ENCODE measurements at regions not wholly inside any gene's neighbourhood (a gene's known extent, or its start where the extent isn't known, plus 50 kb on each side); places are given as distances from the start of the nearest gene placed in this dataset.

DNA sequence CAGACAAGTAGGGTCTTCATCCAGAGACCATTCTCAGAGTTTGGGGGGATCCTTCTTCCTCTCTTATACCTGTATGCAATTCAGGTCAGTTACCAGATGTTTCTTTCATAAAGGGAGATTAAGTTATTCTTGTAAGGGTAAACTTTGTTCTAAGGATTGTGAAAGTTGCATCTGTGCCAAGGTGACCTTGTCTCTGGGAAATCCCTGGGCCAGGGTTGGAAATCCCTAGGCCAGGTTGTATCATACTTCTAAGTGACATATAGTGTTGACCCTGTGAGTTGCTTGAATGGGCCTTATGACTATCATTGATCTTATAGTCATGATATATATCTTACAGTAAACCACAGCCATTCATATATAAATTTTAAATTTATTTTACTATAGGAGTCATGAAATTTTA, 436.9 kb downstream of the RMST start:
- H3K4me3 ChIP-seq (ENCODE audit: insufficient read depth, low read depth, low read length, poor library complexity, severe bottlenecking), result no peak overlapping the region
- no peaks in the 10 kb centered on the region for H3K4me1 ChIP-seq (ENCODE audit: control insufficient read depth, insufficient read depth, low read length, poor library complexity, severe bottlenecking)
- no peaks in the 10 kb centered on the region for H3K9me3 ChIP-seq (ENCODE audit: control insufficient read depth, low read length)
- no peak overlapping the region for H3K27ac ChIP-seq (ENCODE audit: insufficient read depth, low read length, poor library complexity, severe bottlenecking)
- H3K36me3 ChIP-seq (ENCODE audit: control insufficient read depth, insufficient read depth, low read length), result no peaks in the 10 kb centered on the region
- no peaks in the 10 kb centered on the region for H3K27me3 ChIP-seq (replicated peaks; ENCODE audit: control insufficient read depth, insufficient read depth, low read length, poor library complexity, severe bottlenecking)
- DNase-seq, result no peak

DNA sequence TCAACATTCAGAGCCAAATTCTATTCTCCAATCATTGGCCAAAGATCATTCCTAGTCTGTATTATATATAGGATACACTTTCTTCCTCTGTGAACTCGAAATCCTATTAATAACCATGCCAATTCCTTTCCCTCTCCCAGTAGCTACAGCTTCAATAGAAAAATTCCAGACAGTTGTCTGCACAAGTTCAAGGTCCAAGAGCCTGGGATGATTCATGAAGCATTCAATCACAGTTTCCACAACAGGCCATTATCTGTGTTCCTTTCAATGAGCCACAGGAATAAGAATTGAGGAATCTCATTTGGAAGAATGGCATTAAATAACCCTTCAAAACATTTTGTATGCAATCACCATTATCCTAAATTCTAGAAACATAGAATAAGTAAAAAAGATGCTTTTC, 437.4 kb downstream of the RMST start:
- Histone ChIP-seq H3K27me3 (replicated peaks; ENCODE audit: control insufficient read depth, insufficient read depth, low read length, poor library complexity, severe bottlenecking) (no peaks in the 10 kb centered on the region), H3K4me3 (ENCODE audit: insufficient read depth, low read depth, low read length, poor library complexity, severe bottlenecking) (no peak overlapping the region), H3K4me1 (ENCODE audit: control insufficient read depth, insufficient read depth, low read length, poor library complexity, severe bottlenecking) (no peaks in the 10 kb centered on the region), H3K9me3 (ENCODE audit: control insufficient read depth, low read length) (no peaks in the 10 kb centered on the region), H3K27ac (ENCODE audit: insufficient read depth, low read length, poor library complexity, severe bottlenecking) (no peak overlapping the region), H3K36me3 (ENCODE audit: control insufficient read depth, insufficient read depth, low read length) (no peaks in the 10 kb centered on the region)
- DNase-seq, result no peak

DNA sequence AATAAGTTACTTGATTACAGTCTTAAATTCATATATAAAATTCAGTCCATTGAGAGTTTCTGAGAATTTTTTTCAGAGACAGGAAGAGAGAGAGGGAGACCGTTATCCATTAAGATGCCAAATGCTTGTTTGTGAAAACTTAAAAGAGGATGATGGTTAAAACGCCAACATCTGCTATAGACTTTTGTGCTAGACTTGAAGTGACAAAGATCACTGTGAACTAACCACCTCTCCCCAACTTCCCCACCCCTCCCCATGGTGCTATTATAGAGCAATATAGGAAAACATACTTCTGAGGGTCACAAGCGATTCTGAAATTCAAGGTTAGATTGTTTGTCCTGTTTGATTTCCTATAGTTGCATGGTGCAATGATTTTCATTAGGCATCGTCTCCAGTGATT, 440.8 kb downstream of the RMST start:
- Histone ChIP-seq H3K36me3 (ENCODE audit: control insufficient read depth, insufficient read depth, low read length) (no peaks in the 10 kb centered on the region), H3K27me3 (replicated peaks; ENCODE audit: control insufficient read depth, insufficient read depth, low read length, poor library complexity, severe bottlenecking) (no peaks in the 10 kb centered on the region), H3K4me1 (ENCODE audit: control insufficient read depth, insufficient read depth, low read length, poor library complexity, severe bottlenecking) (no peaks in the 10 kb centered on the region), H3K27ac (ENCODE audit: insufficient read depth, low read length, poor library complexity, severe bottlenecking) (no peak overlapping the region), H3K9me3 (ENCODE audit: control insufficient read depth, low read length) (no peaks in the 10 kb centered on the region), H3K4me3 (ENCODE audit: insufficient read depth, low read depth, low read length, poor library complexity, severe bottlenecking) (no peak overlapping the region)
- no peak for DNase-seq

DNA sequence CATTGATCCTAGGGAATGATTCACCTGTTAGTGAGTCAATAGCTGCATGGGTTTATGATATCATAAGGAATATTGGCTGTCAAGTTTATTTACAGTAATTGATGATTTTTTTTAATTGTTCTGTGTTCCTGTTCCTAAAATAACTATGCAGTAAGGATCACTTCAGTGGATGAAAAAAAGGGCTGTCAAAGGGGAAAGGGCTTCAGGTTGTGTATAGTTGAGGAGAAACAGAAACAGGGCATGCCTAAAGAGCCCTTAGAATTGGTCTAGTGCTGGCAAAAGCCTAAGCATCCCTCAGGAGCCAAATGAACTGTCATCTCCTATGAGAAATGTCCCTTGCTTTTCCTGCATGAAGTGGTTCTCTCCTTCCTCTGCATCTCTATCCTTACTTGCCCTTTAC, 444.9 kb downstream of the RMST start:
- no peak overlapping the region for H3K27ac ChIP-seq (ENCODE audit: insufficient read depth, low read length, poor library complexity, severe bottlenecking)
- H3K9me3 ChIP-seq (ENCODE audit: control insufficient read depth, low read length), result no peaks in the 10 kb centered on the region
- H3K27me3 ChIP-seq (replicated peaks; ENCODE audit: control insufficient read depth, insufficient read depth, low read length, poor library complexity, severe bottlenecking), result no peaks in the 10 kb centered on the region
- H3K36me3 ChIP-seq (ENCODE audit: control insufficient read depth, insufficient read depth, low read length), result no peaks in the 10 kb centered on the region
- DNase-seq, result no peak
- H3K4me1 ChIP-seq (ENCODE audit: control insufficient read depth, insufficient read depth, low read length, poor library complexity, severe bottlenecking), result no peaks in the 10 kb centered on the region
- no peak overlapping the region for H3K4me3 ChIP-seq (ENCODE audit: insufficient read depth, low read depth, low read length, poor library complexity, severe bottlenecking)

DNA sequence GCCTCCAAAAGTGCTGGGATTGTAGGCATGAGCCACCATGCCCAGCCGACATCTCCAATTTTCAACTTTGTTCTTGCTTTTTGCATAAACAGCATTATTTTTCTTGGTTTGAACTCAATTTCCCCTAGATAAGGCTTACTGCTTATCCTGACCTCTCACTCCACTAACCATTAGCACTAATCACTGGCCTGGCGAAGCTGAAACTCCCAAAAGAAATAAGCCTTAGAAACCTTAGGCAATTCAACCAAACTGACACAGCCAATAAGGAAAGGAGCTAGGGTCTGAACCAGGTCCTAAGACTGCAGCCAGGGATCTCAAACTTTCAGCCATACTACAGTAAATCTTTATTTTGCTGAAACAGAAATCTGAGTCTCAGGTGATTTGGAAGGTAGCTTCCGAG, 448.0 kb downstream of the RMST start:
- no peaks in the 10 kb centered on the region for H3K4me1 ChIP-seq (ENCODE audit: control insufficient read depth, insufficient read depth, low read length, poor library complexity, severe bottlenecking)
- no peak overlapping the region for H3K27ac ChIP-seq (ENCODE audit: insufficient read depth, low read length, poor library complexity, severe bottlenecking)
- no peak overlapping the region for H3K4me3 ChIP-seq (ENCODE audit: insufficient read depth, low read depth, low read length, poor library complexity, severe bottlenecking)
- no peaks in the 10 kb centered on the region for H3K27me3 ChIP-seq (replicated peaks; ENCODE audit: control insufficient read depth, insufficient read depth, low read length, poor library complexity, severe bottlenecking)
- no peak for DNase-seq
- no peaks in the 10 kb centered on the region for H3K9me3 ChIP-seq (ENCODE audit: control insufficient read depth, low read length)
- H3K36me3 ChIP-seq (ENCODE audit: control insufficient read depth, insufficient read depth, low read length), result no peaks in the 10 kb centered on the region

DNA sequence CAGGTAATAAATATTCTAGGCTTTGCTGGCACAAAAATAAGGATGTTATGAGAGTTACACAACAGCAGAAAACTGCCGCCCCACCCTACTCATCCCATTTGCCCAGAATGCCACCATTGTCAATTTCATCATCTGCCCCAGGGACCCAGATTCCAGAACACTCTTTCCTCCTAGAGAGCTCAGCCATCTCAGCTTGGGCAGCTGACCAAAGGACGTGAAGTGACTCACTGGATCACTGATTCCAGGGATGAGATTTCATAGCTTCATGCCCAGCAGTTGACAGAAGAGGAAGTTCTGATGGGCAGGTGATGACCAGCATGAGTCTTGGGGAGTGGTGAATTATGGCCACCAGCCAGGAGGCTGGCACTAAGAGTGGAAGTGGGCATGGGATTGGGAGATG, 450.3 kb downstream of the RMST start:
- no peaks in the 10 kb centered on the region for H3K4me1 ChIP-seq (ENCODE audit: control insufficient read depth, insufficient read depth, low read length, poor library complexity, severe bottlenecking)
- no peak overlapping the region for H3K27ac ChIP-seq (ENCODE audit: insufficient read depth, low read length, poor library complexity, severe bottlenecking)
- H3K4me3 ChIP-seq (ENCODE audit: insufficient read depth, low read depth, low read length, poor library complexity, severe bottlenecking), result no peak overlapping the region
- no peaks in the 10 kb centered on the region for H3K9me3 ChIP-seq (ENCODE audit: control insufficient read depth, low read length)
- no peaks in the 10 kb centered on the region for H3K27me3 ChIP-seq (replicated peaks; ENCODE audit: control insufficient read depth, insufficient read depth, low read length, poor library complexity, severe bottlenecking)
- no peak for DNase-seq
- no peaks in the 10 kb centered on the region for H3K36me3 ChIP-seq (ENCODE audit: control insufficient read depth, insufficient read depth, low read length)

DNA sequence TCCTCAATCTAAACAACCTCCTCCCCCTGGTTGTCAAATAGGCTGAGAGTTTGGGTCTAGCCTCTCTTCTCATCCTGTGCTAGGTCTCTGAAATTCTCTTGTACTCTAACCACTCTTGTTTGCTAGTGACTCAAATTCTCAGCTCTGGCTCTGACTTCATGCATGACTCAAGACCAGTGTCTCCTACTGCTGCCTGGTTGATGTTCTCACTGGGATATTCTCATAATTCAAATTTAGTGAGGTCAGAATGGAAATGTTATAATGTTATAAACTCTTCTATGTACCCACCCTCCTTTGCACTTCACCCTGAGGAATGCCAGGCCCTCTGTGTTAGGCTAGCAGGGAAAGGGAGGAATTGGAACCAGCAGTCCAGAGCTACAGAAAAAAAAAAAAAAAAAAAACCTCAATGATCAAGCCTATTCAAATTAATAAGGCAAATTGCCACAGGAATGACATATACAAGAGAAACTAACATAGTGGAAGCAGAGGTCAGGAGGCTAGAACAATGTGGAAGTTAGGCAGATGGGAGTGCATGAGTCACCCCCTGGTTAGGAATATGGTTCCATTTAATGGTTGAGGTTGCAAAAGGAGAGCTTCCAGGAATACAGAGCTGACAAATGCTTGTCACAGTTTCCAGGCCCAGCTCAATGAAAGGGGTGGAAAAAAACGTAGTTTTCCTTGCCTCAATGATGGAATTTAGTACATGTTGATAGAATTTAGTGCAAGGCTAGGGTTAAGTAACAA, 459.5 kb downstream of the RMST start:
- DNase-seq, result no peak
- no peaks in the 10 kb centered on the region for H3K27me3 ChIP-seq (replicated peaks; ENCODE audit: control insufficient read depth, insufficient read depth, low read length, poor library complexity, severe bottlenecking)
- no peaks in the 10 kb centered on the region for H3K36me3 ChIP-seq (ENCODE audit: control insufficient read depth, insufficient read depth, low read length)
- no peaks in the 10 kb centered on the region for H3K9me3 ChIP-seq (ENCODE audit: control insufficient read depth, low read length)
- H3K4me3 ChIP-seq (ENCODE audit: insufficient read depth, low read depth, low read length, poor library complexity, severe bottlenecking), result no peak overlapping the region
- no peaks in the 10 kb centered on the region for H3K4me1 ChIP-seq (ENCODE audit: control insufficient read depth, insufficient read depth, low read length, poor library complexity, severe bottlenecking)
- no peak overlapping the region for H3K27ac ChIP-seq (ENCODE audit: insufficient read depth, low read length, poor library complexity, severe bottlenecking)

DNA sequence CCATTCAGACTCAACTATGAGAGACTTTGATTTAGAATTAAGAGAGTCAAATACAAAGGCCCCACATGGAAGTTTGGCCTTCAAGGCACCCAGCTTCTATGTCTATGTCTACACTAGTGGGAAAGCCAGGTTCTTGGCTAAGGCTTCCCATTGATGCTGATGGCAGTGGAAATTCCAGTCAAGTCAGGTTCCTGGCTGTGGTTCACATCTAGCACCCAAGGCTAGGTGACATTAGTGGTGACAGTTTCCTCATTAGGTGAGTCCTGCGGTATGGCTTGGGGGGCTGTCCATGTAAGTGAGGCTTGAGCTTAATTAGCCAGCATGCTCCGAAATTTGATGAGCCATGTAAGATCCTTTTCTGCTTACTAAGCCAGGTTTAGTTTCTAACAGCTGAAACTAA, 460.9 kb downstream of the RMST start:
- Histone ChIP-seq H3K27ac (ENCODE audit: insufficient read depth, low read length, poor library complexity, severe bottlenecking) (no peak overlapping the region), H3K36me3 (ENCODE audit: control insufficient read depth, insufficient read depth, low read length) (no peaks in the 10 kb centered on the region), H3K4me1 (ENCODE audit: control insufficient read depth, insufficient read depth, low read length, poor library complexity, severe bottlenecking) (no peaks in the 10 kb centered on the region), H3K9me3 (ENCODE audit: control insufficient read depth, low read length) (no peaks in the 10 kb centered on the region), H3K4me3 (ENCODE audit: insufficient read depth, low read depth, low read length, poor library complexity, severe bottlenecking) (no peak overlapping the region), H3K27me3 (replicated peaks; ENCODE audit: control insufficient read depth, insufficient read depth, low read length, poor library complexity, severe bottlenecking) (no peaks in the 10 kb centered on the region)
- no peak for DNase-seq

DNA sequence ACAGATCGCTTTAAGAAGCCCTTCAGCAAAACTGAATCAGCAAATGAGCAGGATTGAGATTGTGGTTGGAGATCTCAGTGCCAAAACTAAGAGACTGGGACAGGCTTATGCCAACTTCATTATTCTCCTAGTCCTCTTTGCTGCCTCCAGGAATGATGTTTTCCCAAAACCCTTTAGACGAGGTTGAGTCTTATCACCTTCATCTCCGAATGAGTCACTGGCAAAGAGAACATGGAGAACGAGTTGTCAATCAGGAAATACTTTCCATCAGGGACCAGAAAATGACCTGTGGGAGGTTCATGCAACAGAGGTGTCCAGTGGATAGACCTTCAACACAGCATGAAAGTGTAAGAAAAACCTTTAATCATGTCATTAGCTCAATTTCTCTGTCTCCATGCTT, 461.5 kb downstream of the RMST start:
- H3K27me3 ChIP-seq (replicated peaks; ENCODE audit: control insufficient read depth, insufficient read depth, low read length, poor library complexity, severe bottlenecking), result no peaks in the 10 kb centered on the region
- DNase-seq, result no peak
- H3K4me1 ChIP-seq (ENCODE audit: control insufficient read depth, insufficient read depth, low read length, poor library complexity, severe bottlenecking), result no peaks in the 10 kb centered on the region
- H3K36me3 ChIP-seq (ENCODE audit: control insufficient read depth, insufficient read depth, low read length), result no peaks in the 10 kb centered on the region
- H3K9me3 ChIP-seq (ENCODE audit: control insufficient read depth, low read length), result no peaks in the 10 kb centered on the region
- H3K27ac ChIP-seq (ENCODE audit: insufficient read depth, low read length, poor library complexity, severe bottlenecking), result no peak overlapping the region
- no peak overlapping the region for H3K4me3 ChIP-seq (ENCODE audit: insufficient read depth, low read depth, low read length, poor library complexity, severe bottlenecking)

DNA sequence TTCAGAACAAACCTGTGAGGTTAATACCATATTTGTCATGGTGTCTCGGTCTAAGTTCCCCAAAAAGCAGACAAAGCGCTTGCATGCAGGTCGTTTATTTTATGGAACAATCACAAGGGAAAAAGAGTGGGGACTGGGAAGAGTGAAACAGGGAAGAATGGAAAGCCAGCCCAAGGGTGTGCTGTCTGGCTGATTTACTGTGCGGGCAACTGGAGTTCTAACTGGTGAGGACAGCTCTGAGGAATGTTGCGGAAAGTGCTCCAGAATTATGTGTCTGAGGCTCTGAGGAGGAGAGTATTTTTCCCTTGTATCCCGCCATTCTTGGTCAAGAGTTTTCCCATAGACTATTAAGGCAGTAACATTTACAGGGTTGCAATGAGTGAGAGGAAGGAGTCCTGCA, 465.4 kb downstream of the RMST start:
- H3K4me3 ChIP-seq (ENCODE audit: insufficient read depth, low read depth, low read length, poor library complexity, severe bottlenecking), result no peak overlapping the region
- H3K36me3 ChIP-seq (ENCODE audit: control insufficient read depth, insufficient read depth, low read length), result no peaks in the 10 kb centered on the region
- H3K27ac ChIP-seq (ENCODE audit: insufficient read depth, low read length, poor library complexity, severe bottlenecking), result no peak overlapping the region
- H3K4me1 ChIP-seq (ENCODE audit: control insufficient read depth, insufficient read depth, low read length, poor library complexity, severe bottlenecking), result no peaks in the 10 kb centered on the region
- no peak for DNase-seq
- no peaks in the 10 kb centered on the region for H3K9me3 ChIP-seq (ENCODE audit: control insufficient read depth, low read length)
- H3K27me3 ChIP-seq (replicated peaks; ENCODE audit: control insufficient read depth, insufficient read depth, low read length, poor library complexity, severe bottlenecking), result no peaks in the 10 kb centered on the region

All from effector memory CD4-positive, alpha-beta T cell (primary cell).